Activated naive CD8-positive, alpha-beta T cell treated with anti-CD3 and anti-CD28 coated beads, Interleukin-2, amount 10 ng/mL, durations not matched to agents 7 days and 5 days (primary cell): ENCODE measurements at regions not wholly inside any gene's neighbourhood (a gene's known extent, or its start where the extent isn't known, plus 50 kb on each side); places are given as distances from the start of the nearest gene placed in this dataset.

ENCODE experiments used
- ATAC-seq: fragments of 150-1000 bp; cut with Tn5 transposase; one replicate; pipeline ENCODE4 v1.10.0; 2021; ENCODE audit warnings: low read depth, moderate library complexity
- POLR2A ChIA-PET: fragments of 350-600 bp; sonication (Branson Sonifier 250); formaldehyde crosslinking; loops from one replicate; lab custom pipeline; 2021; ENCODE audit warnings: antibody characterized with exemption; lab: Charles Lee
- DNase-seq: peaks from one replicate; pipeline ENCODE4 v3.0.0; 2021
- H3K27ac Mint-ChIP-seq: one replicate; pipeline ENCODE4 v1.8.0; 2022; ENCODE audit warnings: mild to moderate bottlenecking, mixed read lengths
- H3K27me3 Mint-ChIP-seq: one replicate; pipeline ENCODE4 v1.8.0; 2022; ENCODE audit warnings: mild to moderate bottlenecking, moderate library complexity, mixed read lengths
- H3K36me3 Mint-ChIP-seq: one replicate; pipeline ENCODE4 v1.8.0; 2021; ENCODE audit warnings: mild to moderate bottlenecking, mixed read lengths
- H3K4me1 Mint-ChIP-seq: one replicate; pipeline ENCODE4 v1.8.0; 2021; ENCODE audit warnings: mixed read lengths
- H3K4me3 Mint-ChIP-seq: one replicate; pipeline ENCODE4 v1.8.0; 2022; ENCODE audit warnings: mild to moderate bottlenecking, moderate library complexity, mixed read lengths
- H3K9me3 Mint-ChIP-seq: one replicate; pipeline ENCODE4 v1.8.0; 2021; ENCODE audit warnings: mixed read lengths

DNA sequence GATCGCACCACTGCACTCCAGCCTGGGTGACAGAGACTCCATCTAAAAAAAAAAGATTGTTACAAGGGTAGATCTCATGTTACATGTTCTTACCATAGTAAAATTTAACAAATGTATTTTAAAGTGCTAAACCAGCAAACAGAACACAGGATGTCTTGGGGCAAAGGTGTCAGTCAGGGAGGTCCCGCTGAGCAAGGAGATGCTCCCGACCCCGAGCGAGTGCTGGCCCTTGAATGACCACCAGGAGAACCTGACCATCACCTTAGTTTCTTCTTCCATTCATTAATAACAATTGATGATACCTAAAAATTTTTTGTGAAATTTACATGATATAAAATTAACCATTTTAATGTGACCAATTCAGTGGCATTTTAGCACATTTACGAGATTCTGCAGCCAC, 241.6 kb upstream of the GPR26 start:
- POLR2A ChIA-PET, result no interaction called here
- H3K27me3 Mint-ChIP-seq, result peaks cover 6% of the 10 kb centered on the region

DNA sequence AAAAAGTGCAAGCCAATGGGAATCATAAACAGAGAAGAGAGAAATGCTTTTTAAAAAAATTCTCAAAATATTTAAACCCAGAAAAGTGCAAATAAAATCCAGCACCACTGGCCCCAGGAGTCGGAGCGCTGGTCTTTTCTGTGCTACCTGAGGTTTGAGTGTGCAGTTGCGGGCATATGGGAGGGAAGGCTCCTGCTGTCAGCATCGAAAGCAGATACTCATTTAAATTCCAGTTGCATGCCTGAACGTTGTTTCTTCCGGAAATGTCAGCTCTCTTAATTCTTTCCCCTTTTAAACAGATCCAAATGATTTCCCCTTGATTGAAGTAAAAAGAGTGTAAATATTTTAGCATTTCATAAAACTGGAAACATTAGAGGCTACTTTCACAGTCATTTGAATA, 240.5 kb upstream of the GPR26 start:
- POLR2A ChIA-PET, result no interaction called here
- Mint-ChIP-seq H3K36me3 (no peaks in the 10 kb centered on the region), H3K27ac (no peak overlapping the region), H3K9me3 (no peaks in the 10 kb centered on the region), H3K4me1 (no peaks in the 10 kb centered on the region), H3K4me3 (no peak overlapping the region), H3K27me3 (peaks cover 6% of the 10 kb centered on the region)
- no peak for ATAC-seq
- DNase-seq, result no peak

More for the DNA sequence above, 241.6 kb upstream of the GPR26 start:
- Mint-ChIP-seq H3K4me1 (no peaks in the 10 kb centered on the region), H3K36me3 (no peaks in the 10 kb centered on the region), H3K27ac (no peak overlapping the region), H3K9me3 (no peaks in the 10 kb centered on the region), H3K4me3 (no peak overlapping the region)
- no peak for ATAC-seq
- no peak for DNase-seq

DNA sequence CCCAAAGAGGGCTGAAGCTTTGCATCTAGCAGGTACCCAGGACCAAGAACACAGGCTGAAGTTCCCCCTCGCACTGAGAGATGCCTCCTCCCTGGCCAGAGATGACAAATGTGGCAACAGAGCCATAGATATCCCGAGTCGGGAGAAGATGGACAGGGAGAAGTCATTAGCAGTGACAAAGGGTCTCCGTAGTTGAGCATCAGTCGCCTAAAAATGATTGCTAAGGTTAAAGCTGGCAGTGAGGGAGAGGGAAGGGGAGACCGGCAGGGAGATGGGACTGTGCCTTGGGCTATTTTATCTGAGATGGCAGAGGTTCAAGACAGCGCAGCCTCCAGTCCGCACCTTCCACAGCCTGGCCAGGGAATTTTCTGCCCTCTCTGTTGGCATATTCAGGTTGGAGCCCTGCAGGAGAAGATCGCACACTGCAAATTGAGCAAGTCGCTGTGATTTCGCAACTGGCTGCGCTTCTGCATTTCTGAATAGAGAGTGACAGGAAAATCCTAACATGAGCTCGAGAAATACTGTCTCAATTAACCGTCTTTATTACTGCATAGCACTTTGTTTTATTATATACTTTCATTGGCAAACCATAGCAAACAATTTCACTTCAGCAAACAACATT, 238.9 kb upstream of the GPR26 start:
- no peak overlapping the region for H3K27ac Mint-ChIP-seq
- H3K4me1 Mint-ChIP-seq, result no peaks in the 10 kb centered on the region
- H3K27me3 Mint-ChIP-seq, result peaks cover 11% of the 10 kb centered on the region
- no peak overlapping the region for H3K4me3 Mint-ChIP-seq
- H3K9me3 Mint-ChIP-seq, result no peaks in the 10 kb centered on the region
- POLR2A ChIA-PET, result no interaction called here
- DNase-seq, result no peak
- no peaks in the 10 kb centered on the region for H3K36me3 Mint-ChIP-seq
- ATAC-seq, result no peak

DNA sequence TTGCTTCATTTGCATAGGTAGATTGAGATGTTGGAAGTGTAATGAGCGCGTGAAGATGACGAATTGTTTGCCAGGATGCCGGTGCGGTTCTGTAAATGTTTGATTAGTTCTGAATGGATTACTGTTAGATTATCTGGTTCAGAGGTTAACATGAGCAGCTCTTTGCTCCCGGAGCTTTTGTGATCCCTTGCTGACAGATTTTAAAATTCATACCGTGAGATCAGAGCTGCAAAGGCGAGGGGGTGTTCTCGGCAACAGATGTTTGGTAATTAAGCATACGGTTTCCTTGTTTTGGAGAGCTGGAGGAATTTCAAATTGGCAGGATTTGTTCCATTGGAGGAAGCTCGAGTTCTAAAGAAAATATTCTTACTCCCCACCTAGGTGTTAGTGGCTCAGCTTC, 237.8 kb upstream of the GPR26 start:
- Mint-ChIP-seq H3K4me3 (no peak overlapping the region), H3K36me3 (no peaks in the 10 kb centered on the region), H3K9me3 (no peaks in the 10 kb centered on the region), H3K4me1 (no peaks in the 10 kb centered on the region), H3K27ac (no peak overlapping the region), H3K27me3 (peaks cover 11% of the 10 kb centered on the region)
- no peak for DNase-seq
- ATAC-seq, result no peak
- POLR2A ChIA-PET, result no interaction called here

DNA sequence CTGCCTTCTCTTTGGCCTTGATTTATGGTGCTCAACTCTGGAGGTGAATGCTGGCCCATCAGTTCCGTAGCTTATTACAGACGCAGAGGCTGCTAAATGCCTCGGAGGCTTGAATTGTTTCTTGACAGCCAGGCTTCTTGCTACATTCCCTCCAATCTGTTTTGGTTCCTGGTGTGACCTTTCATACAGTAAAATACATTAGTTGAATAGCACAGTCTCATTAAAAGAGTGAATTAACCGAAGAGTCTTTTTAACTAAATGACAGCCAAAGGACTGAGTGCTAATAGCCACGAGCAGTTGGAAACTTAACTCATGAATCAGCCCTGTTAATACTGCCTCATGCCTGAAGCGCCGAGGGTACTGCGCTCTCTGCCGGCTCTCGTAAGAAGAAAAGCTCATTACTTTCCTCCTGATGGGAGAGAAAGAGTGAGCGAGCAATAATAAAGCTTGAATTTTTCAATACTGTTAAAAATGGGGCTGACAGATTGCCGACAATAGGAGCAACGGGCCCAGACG, 236.4 kb upstream of the GPR26 start:
- H3K9me3 Mint-ChIP-seq, result no peaks in the 10 kb centered on the region
- no peaks in the 10 kb centered on the region for H3K4me1 Mint-ChIP-seq
- no peaks in the 10 kb centered on the region for H3K36me3 Mint-ChIP-seq
- H3K27ac Mint-ChIP-seq, result no peak overlapping the region
- no peak overlapping the region for H3K4me3 Mint-ChIP-seq
- no peak for ATAC-seq
- DNase-seq, result no peak
- POLR2A ChIA-PET, result no interaction called here
- H3K27me3 Mint-ChIP-seq, result peaks cover 6% of the 10 kb centered on the region

DNA sequence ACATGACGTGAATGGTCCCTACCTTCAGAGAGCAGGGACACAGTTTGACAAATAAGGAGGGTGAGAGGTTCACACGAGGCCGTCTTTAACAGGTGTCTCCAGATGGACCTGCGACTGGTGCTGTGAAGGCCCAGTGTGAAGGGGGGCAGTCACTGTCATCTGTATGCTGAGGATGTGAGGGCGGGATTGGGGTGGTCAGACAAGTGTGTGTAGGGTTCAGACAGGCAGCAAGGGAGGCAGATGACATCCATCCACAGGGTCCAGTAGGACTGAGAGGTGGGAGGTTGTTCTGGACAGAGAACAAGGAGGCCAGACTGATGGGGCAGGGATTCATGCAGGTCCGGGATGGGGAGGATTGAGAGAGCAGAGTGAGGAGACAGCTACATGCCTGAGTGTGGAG, 232.6 kb upstream of the GPR26 start:
- POLR2A ChIA-PET, result no interaction called here
- H3K36me3 Mint-ChIP-seq, result no peaks in the 10 kb centered on the region
- no peak overlapping the region for H3K4me3 Mint-ChIP-seq
- H3K27ac Mint-ChIP-seq, result no peak overlapping the region
- DNase-seq (no peak), ATAC-seq (no peak)
- peaks cover 16% of the 10 kb centered on the region for H3K27me3 Mint-ChIP-seq
- H3K4me1 Mint-ChIP-seq, result no peaks in the 10 kb centered on the region
- H3K9me3 Mint-ChIP-seq, result no peaks in the 10 kb centered on the region

DNA sequence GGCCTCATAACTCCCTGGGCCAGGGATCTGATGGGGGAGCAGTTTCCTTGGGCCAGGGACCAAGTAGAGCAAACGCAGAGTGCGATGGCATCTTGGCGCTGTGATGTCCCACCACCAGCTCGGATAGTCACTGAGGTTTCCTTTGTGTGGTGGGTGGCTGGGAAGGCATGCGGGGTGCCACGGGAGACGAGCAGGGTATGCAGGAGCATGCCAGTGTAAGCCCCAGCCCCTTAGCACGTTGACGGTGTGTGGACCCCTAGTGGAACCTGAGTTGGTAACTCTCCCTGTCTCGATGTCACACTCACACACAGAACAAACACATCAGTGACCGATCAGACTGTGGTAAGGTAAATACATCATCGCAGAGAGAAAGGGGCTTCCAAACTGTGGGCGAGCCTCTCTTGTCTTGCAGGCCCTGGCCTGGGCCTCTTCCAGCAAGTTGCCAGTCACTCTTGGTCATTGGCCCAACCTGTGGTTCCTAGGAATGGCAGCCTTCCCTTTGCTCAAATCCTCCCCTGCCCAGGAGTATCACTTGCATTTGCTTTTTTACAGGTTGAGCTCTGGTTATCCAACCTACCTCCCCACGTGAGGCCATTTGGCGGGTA, 231.6 kb upstream of the GPR26 start:
- Mint-ChIP-seq H3K27me3 (peaks cover 16% of the 10 kb centered on the region), H3K27ac (no peak overlapping the region), H3K9me3 (no peaks in the 10 kb centered on the region), H3K4me1 (no peaks in the 10 kb centered on the region), H3K4me3 (no peak overlapping the region), H3K36me3 (no peaks in the 10 kb centered on the region)
- DNase-seq (no peak), ATAC-seq (no peak)
- POLR2A ChIA-PET, result no interaction called here

DNA sequence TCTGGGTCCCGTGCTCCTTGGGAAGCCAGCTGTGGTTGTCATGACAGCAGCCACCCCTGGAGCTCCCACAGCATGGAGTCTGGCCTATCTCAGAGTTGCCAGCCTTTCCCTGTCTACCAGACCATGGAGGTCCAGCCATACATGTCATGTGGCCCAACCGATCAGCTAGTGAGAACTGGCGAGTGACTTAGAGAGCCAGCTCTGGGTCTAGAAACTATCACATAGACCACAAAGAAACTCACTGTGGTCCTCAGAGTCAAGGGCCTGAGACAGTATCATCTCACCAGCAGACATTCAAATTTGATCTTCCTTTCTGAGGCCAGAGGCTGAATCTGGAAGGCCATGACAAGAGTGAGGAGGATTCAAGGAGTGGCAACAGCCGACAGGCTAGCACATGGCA, 223.3 kb upstream of the GPR26 start:
- Mint-ChIP-seq H3K27ac (no peak overlapping the region), H3K27me3 (peaks cover 21% of the 10 kb centered on the region), H3K4me3 (no peak overlapping the region), H3K9me3 (no peaks in the 10 kb centered on the region), H3K4me1 (peaks cover 4% of the 10 kb centered on the region), H3K36me3 (no peaks in the 10 kb centered on the region)
- DNase-seq, result no peak
- POLR2A ChIA-PET, result no interaction called here
- no peak for ATAC-seq

DNA sequence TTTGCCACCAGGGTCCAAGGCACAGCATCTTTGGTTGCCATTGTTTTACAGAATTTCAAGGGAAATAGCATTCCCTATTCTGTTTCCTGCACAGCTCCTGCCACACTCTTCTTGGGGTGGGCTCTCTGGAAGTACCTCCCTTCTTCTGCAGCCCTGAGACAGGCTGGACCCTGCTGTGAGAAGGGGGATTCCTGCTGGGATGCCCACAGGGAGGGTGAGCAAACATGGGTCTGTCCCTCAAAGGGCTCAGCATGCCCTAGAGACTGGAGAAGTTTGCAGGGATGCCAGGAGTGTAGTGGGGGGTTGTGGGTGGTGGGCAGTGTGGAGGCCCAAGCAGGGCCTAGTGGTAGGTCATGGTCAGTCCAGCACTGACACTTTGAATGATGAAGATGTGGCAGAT, 222.2 kb upstream of the GPR26 start:
- Mint-ChIP-seq H3K4me1 (peaks cover 4% of the 10 kb centered on the region), H3K27me3 (peaks cover 16% of the 10 kb centered on the region), H3K9me3 (no peaks in the 10 kb centered on the region), H3K36me3 (no peaks in the 10 kb centered on the region), H3K27ac (no peak overlapping the region), H3K4me3 (no peak overlapping the region)
- POLR2A ChIA-PET, result no interaction called here
- ATAC-seq (no peak), DNase-seq (no peak)

DNA sequence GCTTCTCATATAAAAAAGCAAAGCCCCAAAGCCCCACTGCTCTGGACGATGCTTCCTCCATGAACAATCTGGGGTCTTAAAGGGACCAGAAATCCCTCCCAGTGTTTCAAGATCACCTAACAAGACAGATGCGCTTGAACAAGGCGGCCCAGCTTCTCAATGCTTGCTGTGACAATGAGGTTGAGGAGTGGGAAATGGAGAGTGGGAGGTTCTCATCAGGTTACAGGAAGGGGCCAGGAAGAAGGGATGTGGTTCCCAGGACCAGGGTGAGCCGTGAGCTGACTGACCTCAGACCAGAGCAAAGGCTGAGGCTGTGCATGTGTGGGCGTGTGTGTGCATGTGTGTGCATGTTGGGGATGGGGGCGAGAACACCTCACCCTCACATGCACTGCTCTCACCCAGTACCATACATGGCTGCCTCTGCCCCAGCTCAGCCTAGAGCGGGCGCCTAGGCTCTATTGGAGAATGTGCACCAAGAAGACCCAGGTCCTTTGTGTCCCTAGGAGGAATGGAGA, 220.8 kb upstream of the GPR26 start:
- no peak for ATAC-seq
- Mint-ChIP-seq H3K27me3 (peaks cover 11% of the 10 kb centered on the region), H3K9me3 (no peaks in the 10 kb centered on the region), H3K27ac (no peak overlapping the region), H3K4me3 (no peak overlapping the region), H3K4me1 (peaks cover 4% of the 10 kb centered on the region), H3K36me3 (no peaks in the 10 kb centered on the region)
- POLR2A ChIA-PET, result no interaction called here
- no peak for DNase-seq

DNA sequence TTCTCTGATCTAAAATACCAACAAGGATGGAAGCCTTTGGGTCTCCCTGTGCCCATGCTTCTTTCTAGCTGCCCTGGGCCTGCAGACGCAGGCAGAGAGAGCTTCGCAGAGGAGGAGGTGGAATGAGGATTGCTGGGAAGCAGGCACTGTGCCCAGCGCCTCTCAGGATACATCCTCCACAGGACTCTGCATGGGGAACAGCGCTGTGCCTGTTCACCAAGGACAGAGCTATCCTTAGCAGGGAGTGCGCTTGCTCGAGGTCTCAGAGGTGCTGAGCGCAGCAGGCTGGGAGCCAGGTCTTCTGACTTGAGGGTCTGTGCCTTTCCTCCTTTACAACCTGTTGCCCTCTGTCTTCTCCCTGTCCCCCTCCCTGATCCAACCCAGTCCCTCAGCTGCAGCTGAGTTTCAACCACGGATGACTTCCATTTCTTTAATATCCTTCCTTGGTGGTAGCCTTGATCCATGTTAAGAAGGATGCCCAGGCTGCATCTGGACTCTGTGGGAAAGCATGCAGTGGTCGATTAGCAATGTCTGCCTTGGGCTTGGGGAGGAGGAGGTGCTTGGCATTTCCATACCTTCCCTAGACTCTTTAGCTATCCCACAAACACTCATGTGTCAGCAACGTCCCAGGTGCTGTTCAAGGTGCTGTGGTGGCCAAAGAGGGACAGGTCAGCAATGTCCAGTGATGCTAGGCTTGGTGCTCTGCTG, 219.6 kb upstream of the GPR26 start:
- H3K9me3 Mint-ChIP-seq, result no peaks in the 10 kb centered on the region
- peaks cover 13% of the 10 kb centered on the region for H3K4me1 Mint-ChIP-seq
- POLR2A ChIA-PET, result no interaction called here
- DNase-seq (no peak), ATAC-seq (no peak)
- peaks cover 12% of the 10 kb centered on the region for H3K27me3 Mint-ChIP-seq
- H3K36me3 Mint-ChIP-seq, result no peaks in the 10 kb centered on the region
- H3K27ac Mint-ChIP-seq, result no peak overlapping the region
- no peak overlapping the region for H3K4me3 Mint-ChIP-seq

DNA sequence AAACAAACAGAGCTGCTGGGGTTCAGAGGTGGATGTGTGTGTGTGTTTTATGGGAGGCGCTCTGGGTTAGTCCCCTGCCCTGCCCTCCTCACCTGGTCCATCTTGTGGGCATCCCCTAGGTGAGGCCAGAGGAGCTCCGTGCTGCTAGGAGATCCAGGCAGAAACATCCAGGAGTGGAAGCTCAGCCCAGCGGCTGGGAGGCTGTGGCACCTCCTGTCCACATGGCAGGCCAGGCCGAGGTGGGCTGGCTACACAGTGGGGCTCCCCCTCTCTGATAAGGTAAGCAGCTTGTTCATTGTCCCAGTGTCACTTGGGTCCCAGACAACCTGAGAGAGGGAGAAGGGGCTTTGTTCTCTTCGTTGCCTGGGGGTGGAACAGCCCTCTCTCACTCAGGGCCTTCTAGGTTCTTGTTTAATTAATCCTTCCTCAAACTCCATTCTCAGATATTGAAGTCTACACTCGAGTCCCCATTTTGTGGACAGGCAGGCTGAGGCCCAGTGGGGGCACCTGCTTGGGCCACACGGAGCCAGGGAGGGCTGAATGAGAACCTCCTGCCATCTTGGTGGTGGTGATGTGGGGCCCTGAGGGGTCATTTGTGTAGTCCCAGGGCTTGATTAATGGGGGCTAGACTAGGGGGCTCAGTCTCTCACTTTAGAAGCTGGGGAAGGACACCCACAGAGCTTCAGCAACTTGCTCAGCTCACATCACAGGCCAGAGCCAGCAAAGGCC, 216.8 kb upstream of the GPR26 start:
- peaks cover 16% of the 10 kb centered on the region for H3K27me3 Mint-ChIP-seq
- no peaks in the 10 kb centered on the region for H3K9me3 Mint-ChIP-seq
- H3K4me3 Mint-ChIP-seq, result no peak overlapping the region
- POLR2A ChIA-PET, result no interaction called here
- no peak overlapping the region for H3K27ac Mint-ChIP-seq
- DNase-seq (no peak), ATAC-seq (no peak)
- H3K36me3 Mint-ChIP-seq, result no peaks in the 10 kb centered on the region
- H3K4me1 Mint-ChIP-seq, result peaks cover 13% of the 10 kb centered on the region

DNA sequence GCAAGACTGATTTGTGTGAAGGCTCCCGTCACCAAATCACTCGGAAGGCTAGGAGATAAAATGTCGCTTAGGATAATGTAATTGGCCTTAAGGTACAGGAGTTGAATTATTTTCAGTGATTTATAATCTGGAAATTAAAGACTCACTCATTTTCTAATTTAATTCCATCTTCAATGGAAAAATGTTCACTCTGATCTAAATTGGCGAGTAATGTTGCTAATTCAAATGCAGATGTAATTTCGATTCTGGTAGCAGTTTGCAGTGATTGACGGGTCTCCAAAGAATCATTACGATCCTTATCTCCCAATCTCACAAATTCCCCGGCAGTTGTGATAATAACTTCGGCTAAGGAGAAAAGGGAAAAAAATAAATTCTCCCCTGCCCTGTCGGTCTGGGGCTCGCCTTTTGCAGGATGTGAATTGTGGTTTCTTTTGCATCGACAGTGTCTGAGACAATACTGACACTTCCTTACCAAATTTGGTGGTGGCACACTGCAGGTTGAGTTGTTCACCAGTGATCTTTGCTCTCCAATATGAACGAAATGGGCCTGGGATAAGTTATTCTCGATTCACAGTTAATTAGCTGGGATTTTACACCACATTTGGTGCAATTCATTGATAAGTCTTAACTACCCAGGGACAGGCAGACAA, 215.1 kb upstream of the GPR26 start:
- POLR2A ChIA-PET, result no interaction called here
- peaks cover 15% of the 10 kb centered on the region for H3K27me3 Mint-ChIP-seq
- ATAC-seq (no peak), DNase-seq (no peak)
- no peaks in the 10 kb centered on the region for H3K9me3 Mint-ChIP-seq
- peaks cover 12% of the 10 kb centered on the region for H3K4me1 Mint-ChIP-seq
- no peak overlapping the region for H3K27ac Mint-ChIP-seq
- peak overlapping the region; percentile 28 for H3K4me3 Mint-ChIP-seq
- no peaks in the 10 kb centered on the region for H3K36me3 Mint-ChIP-seq
